ENCODE measurements at regions not wholly inside any gene's neighbourhood (a gene's known extent, or its start where the extent isn't known, plus 50 kb on each side); places are given as distances from the start of the nearest gene placed in this dataset.
A peak's percentile ranks its signal among the peaks of the same experiment; 100 is the strongest.

GRCh38 chr3:34683851-34684250 lies 885.4 kb downstream of the PDCD6IP start:
- no peaks in the 10 kb centered on the region for H3K4me1 Mint-ChIP-seq (ENCODE audit: low read depth)
- no peaks in the 10 kb centered on the region for H3K36me3 Mint-ChIP-seq
- CTCF ChIA-PET = interaction anchor here (1.1 to 3.2 kb wide), 4 partner anchors 423 to 802 kb away, joined by 3 to 31 read pairs (median 5); no protein-coding TSS in a partner anchor
- no peaks in the 10 kb centered on the region for H3K9me3 Mint-ChIP-seq
- H3K4me3 Mint-ChIP-seq = no peak overlapping the region
- POLR2A ChIA-PET = no interaction called here
- H3K27me3 Mint-ChIP-seq = no peaks in the 10 kb centered on the region
- intact Hi-C loops (cut with micrococcal nuclease) = loop anchor here (1.0 to 5.0 kb wide), 2 partner anchors 727 to 801 kb away; no protein-coding TSS in a partner anchor
- no peak overlapping the region for H3K27ac Mint-ChIP-seq
- peak; percentile 47 for DNase-seq

GRCh38 chr3:34686541-34686940 lies 888.1 kb downstream of the PDCD6IP start:
- DNase-seq = no peak
- Mint-ChIP-seq H3K27me3 (no peaks in the 10 kb centered on the region), H3K4me3 (no peak overlapping the region), H3K9me3 (no peaks in the 10 kb centered on the region), H3K36me3 (no peaks in the 10 kb centered on the region), H3K27ac (no peak overlapping the region), H3K4me1 (ENCODE audit: low read depth) (no peaks in the 10 kb centered on the region)
- ChIA-PET POLR2A (no interaction called here), CTCF (no interaction called here)
- intact Hi-C loops (cut with micrococcal nuclease) = no loop called here

- Mint-ChIP-seq H3K4me1 (ENCODE audit: low read depth) (no peaks in the 10 kb centered on the region), H3K27ac (no peak overlapping the region), H3K36me3 (no peaks in the 10 kb centered on the region), H3K4me3 (no peak overlapping the region), H3K27me3 (no peaks in the 10 kb centered on the region), H3K9me3 (no peaks in the 10 kb centered on the region)
- ChIA-PET POLR2A (no interaction called here), CTCF (no interaction called here)
- intact Hi-C loops (cut with micrococcal nuclease) = no loop called here
- no peak for DNase-seq
Observed at GRCh38 chr3:34687671-34688070, 889.2 kb downstream of the PDCD6IP start.

- H3K27me3 Mint-ChIP-seq = no peaks in the 10 kb centered on the region
- CTCF ChIA-PET = no interaction called here
- POLR2A ChIA-PET = no interaction called here
Observed at GRCh38 chr3:34696831-34697230, 898.4 kb downstream of the PDCD6IP start.

GRCh38 chr3:34703053-34703452 lies 904.6 kb downstream of the PDCD6IP start:
- Mint-ChIP-seq H3K9me3 (peaks cover 29% of the 10 kb centered on the region), H3K4me3 (no peak overlapping the region), H3K36me3 (no peaks in the 10 kb centered on the region), H3K4me1 (ENCODE audit: low read depth) (no peaks in the 10 kb centered on the region), H3K27ac (no peak overlapping the region), H3K27me3 (no peaks in the 10 kb centered on the region)
- POLR2A ChIA-PET = no interaction called here
- CTCF ChIA-PET = no interaction called here
- intact Hi-C loops (cut with micrococcal nuclease) = no loop called here
- DNase-seq = no peak

More at GRCh38 chr3:34696831-34697230, 898.4 kb downstream of the PDCD6IP start:
- no peak for DNase-seq
- Mint-ChIP-seq H3K27ac (no peak overlapping the region), H3K9me3 (peaks cover 18% of the 10 kb centered on the region), H3K36me3 (no peaks in the 10 kb centered on the region), H3K4me3 (no peak overlapping the region), H3K4me1 (ENCODE audit: low read depth) (no peaks in the 10 kb centered on the region)
- intact Hi-C loops (cut with micrococcal nuclease) = no loop called here

- CTCF ChIA-PET = interaction anchor here (1.1 kb wide), 1 partner anchor 19 kb away, joined by 3 read pairs; no protein-coding TSS in a partner anchor
- no peaks in the 10 kb centered on the region for H3K27me3 Mint-ChIP-seq
- POLR2A ChIA-PET = no interaction called here
- no peaks in the 10 kb centered on the region for H3K4me1 Mint-ChIP-seq (ENCODE audit: low read depth)
- no peaks in the 10 kb centered on the region for H3K36me3 Mint-ChIP-seq
- no peak overlapping the region for H3K4me3 Mint-ChIP-seq
- H3K27ac Mint-ChIP-seq = no peak overlapping the region
- no peak for DNase-seq
- intact Hi-C loops (cut with micrococcal nuclease) = no loop called here
- H3K9me3 Mint-ChIP-seq = no peaks in the 10 kb centered on the region
Observed at GRCh38 chr3:34724916-34725499, 914.3 kb upstream of the ARPP21 start.

GRCh38 chr3:34725774-34726173 lies 913.6 kb upstream of the ARPP21 start:
- intact Hi-C loops (cut with micrococcal nuclease) = no loop called here
- Mint-ChIP-seq H3K27ac (no peak overlapping the region), H3K27me3 (no peaks in the 10 kb centered on the region), H3K4me1 (ENCODE audit: low read depth) (no peaks in the 10 kb centered on the region), H3K9me3 (peaks cover 4% of the 10 kb centered on the region), H3K36me3 (no peaks in the 10 kb centered on the region), H3K4me3 (no peak overlapping the region)
- DNase-seq = no peak
- POLR2A ChIA-PET = no interaction called here
- CTCF ChIA-PET = no interaction called here

GRCh38 chr3:34727700-34728099 lies 911.6 kb upstream of the ARPP21 start:
- intact Hi-C loops (cut with micrococcal nuclease) = no loop called here
- Mint-ChIP-seq H3K36me3 (no peaks in the 10 kb centered on the region), H3K9me3 (peaks cover 10% of the 10 kb centered on the region), H3K27ac (no peak overlapping the region), H3K4me1 (ENCODE audit: low read depth) (no peaks in the 10 kb centered on the region), H3K27me3 (no peaks in the 10 kb centered on the region), H3K4me3 (no peak overlapping the region)
- CTCF ChIA-PET = no interaction called here
- POLR2A ChIA-PET = no interaction called here
- DNase-seq = no peak

- no peak for DNase-seq
- no peaks in the 10 kb centered on the region for H3K4me1 Mint-ChIP-seq (ENCODE audit: low read depth)
- no peaks in the 10 kb centered on the region for H3K36me3 Mint-ChIP-seq
- ChIA-PET POLR2A (no interaction called here), CTCF (no interaction called here)
- H3K4me3 Mint-ChIP-seq = no peak overlapping the region
- H3K9me3 Mint-ChIP-seq = peaks cover 10% of the 10 kb centered on the region
- intact Hi-C loops (cut with micrococcal nuclease) = no loop called here
- no peak overlapping the region for H3K27ac Mint-ChIP-seq
- no peaks in the 10 kb centered on the region for H3K27me3 Mint-ChIP-seq
Observed at GRCh38 chr3:34742151-34742550, 897.2 kb upstream of the ARPP21 start.

- Mint-ChIP-seq H3K27ac (no peak overlapping the region), H3K27me3 (no peaks in the 10 kb centered on the region), H3K4me3 (no peak overlapping the region), H3K36me3 (peaks cover 1% of the 10 kb centered on the region), H3K4me1 (ENCODE audit: low read depth) (no peaks in the 10 kb centered on the region), H3K9me3 (no peaks in the 10 kb centered on the region)
- DNase-seq = no peak
- intact Hi-C loops (cut with micrococcal nuclease) = no loop called here
- POLR2A ChIA-PET = no interaction called here
- CTCF ChIA-PET = no interaction called here
Observed at GRCh38 chr3:34758630-34759261, 880.6 kb upstream of the ARPP21 start.

GRCh38 chr3:34777386-34777785 lies 861.9 kb upstream of the ARPP21 start:
- POLR2A ChIA-PET = no interaction called here

GRCh38 chr3:34779092-34779491 lies 860.2 kb upstream of the ARPP21 start:
- no peak for DNase-seq
- Mint-ChIP-seq H3K36me3 (no peaks in the 10 kb centered on the region), H3K27me3 (no peaks in the 10 kb centered on the region), H3K4me1 (ENCODE audit: low read depth) (no peaks in the 10 kb centered on the region), H3K27ac (no peak overlapping the region), H3K9me3 (peaks cover 10% of the 10 kb centered on the region), H3K4me3 (no peak overlapping the region)
- intact Hi-C loops (cut with micrococcal nuclease) = no loop called here
- ChIA-PET POLR2A (no interaction called here), CTCF (no interaction called here)

More at GRCh38 chr3:34777386-34777785, 861.9 kb upstream of the ARPP21 start:
- no peaks in the 10 kb centered on the region for H3K36me3 Mint-ChIP-seq
- H3K27me3 Mint-ChIP-seq = no peaks in the 10 kb centered on the region
- intact Hi-C loops (cut with micrococcal nuclease) = no loop called here
- no peak overlapping the region for H3K4me3 Mint-ChIP-seq
- no peaks in the 10 kb centered on the region for H3K4me1 Mint-ChIP-seq (ENCODE audit: low read depth)
- H3K9me3 Mint-ChIP-seq = peaks cover 10% of the 10 kb centered on the region
- CTCF ChIA-PET = no interaction called here
- no peak overlapping the region for H3K27ac Mint-ChIP-seq
- DNase-seq = no peak

- H3K27ac Mint-ChIP-seq = no peak overlapping the region
- no peak for DNase-seq
- H3K4me1 Mint-ChIP-seq (ENCODE audit: low read depth) = no peaks in the 10 kb centered on the region
- H3K36me3 Mint-ChIP-seq = no peaks in the 10 kb centered on the region
- CTCF ChIA-PET = no interaction called here
- POLR2A ChIA-PET = no interaction called here
- peaks cover 10% of the 10 kb centered on the region for H3K9me3 Mint-ChIP-seq
- intact Hi-C loops (cut with micrococcal nuclease) = no loop called here
- no peak overlapping the region for H3K4me3 Mint-ChIP-seq
- no peaks in the 10 kb centered on the region for H3K27me3 Mint-ChIP-seq
Observed at GRCh38 chr3:34780294-34780693, 859.0 kb upstream of the ARPP21 start.

All from activated CD4-positive, alpha-beta memory T cell treated with anti-CD3 and anti-CD28 coated beads for 36 hours (primary cell).